ENCODE measurements at regions not wholly inside any gene's neighbourhood (a gene's known extent, or its start where the extent isn't known, plus 50 kb on each side); places are given as distances from the start of the nearest gene placed in this dataset.
"Not testable (repeated sequence)": the region's sequence is repeated elsewhere in the genome, so short reads cannot be mapped to it uniquely, and the experiment has no call there.

GRCh38 chr6:139452148-139452876, 77.9 kb upstream of the CITED2 start:
- peak; percentile 30 for DNase-seq

- peak; percentile 44 for DNase-seq
Measured at GRCh38 chr6:139449611-139450000, 75.2 kb upstream of the CITED2 start.

GRCh38 chr6:139448998-139449610, 74.7 kb upstream of the CITED2 start:
- DNase-seq: no peak

- peak; percentile 23 for DNase-seq
Measured at GRCh38 chr6:139448051-139448649, 73.7 kb upstream of the CITED2 start.

- DNase-seq: no peak
Measured at GRCh38 chr6:139447656-139447975, 73.2 kb upstream of the CITED2 start.

- no peak for DNase-seq
Measured at GRCh38 chr6:139446768-139447655, 72.6 kb upstream of the CITED2 start.

GRCh38 chr6:139446138-139446715, 71.8 kb upstream of the CITED2 start:
- DNase-seq: no peak

GRCh38 chr6:139444273-139444787, 69.9 kb upstream of the CITED2 start:
- not testable (repeated sequence) for DNase-seq

GRCh38 chr6:139443231-139444112, 69.0 kb upstream of the CITED2 start:
- DNase-seq: peak; percentile 38

GRCh38 chr6:139442188-139442671, 67.8 kb upstream of the CITED2 start:
- no peak for DNase-seq

- peak; percentile 21 for DNase-seq
Measured at GRCh38 chr6:139439349-139439748, 64.9 kb upstream of the CITED2 start.

GRCh38 chr6:139438775-139439174, 64.3 kb upstream of the CITED2 start:
- no peak for DNase-seq

- DNase-seq: no peak
Measured at GRCh38 chr6:139436957-139437348, 62.5 kb upstream of the CITED2 start.

- peak; percentile 49 for DNase-seq
Measured at GRCh38 chr6:139436200-139436956, 61.9 kb upstream of the CITED2 start.

GRCh38 chr6:139433631-139434419, 59.4 kb upstream of the CITED2 start:
- peak; percentile 51 for DNase-seq

GRCh38 chr6:139431602-139431956, 57.1 kb upstream of the CITED2 start:
- no peak for DNase-seq

GRCh38 chr6:139430899-139431601, 56.6 kb upstream of the CITED2 start:
- no peak for DNase-seq

GRCh38 chr6:139429580-139430145, 55.2 kb upstream of the CITED2 start:
- DNase-seq: no peak

GRCh38 chr6:139427199-139427598, 52.8 kb upstream of the CITED2 start:
- DNase-seq: no peak

All from fibroblast of skin of right quadriceps (primary cell).